ENCODE measurements at regions not wholly inside any gene's neighbourhood (a gene's known extent, or its start where the extent isn't known, plus 50 kb on each side); places are given as distances from the start of the nearest gene placed in this dataset.

DNA sequence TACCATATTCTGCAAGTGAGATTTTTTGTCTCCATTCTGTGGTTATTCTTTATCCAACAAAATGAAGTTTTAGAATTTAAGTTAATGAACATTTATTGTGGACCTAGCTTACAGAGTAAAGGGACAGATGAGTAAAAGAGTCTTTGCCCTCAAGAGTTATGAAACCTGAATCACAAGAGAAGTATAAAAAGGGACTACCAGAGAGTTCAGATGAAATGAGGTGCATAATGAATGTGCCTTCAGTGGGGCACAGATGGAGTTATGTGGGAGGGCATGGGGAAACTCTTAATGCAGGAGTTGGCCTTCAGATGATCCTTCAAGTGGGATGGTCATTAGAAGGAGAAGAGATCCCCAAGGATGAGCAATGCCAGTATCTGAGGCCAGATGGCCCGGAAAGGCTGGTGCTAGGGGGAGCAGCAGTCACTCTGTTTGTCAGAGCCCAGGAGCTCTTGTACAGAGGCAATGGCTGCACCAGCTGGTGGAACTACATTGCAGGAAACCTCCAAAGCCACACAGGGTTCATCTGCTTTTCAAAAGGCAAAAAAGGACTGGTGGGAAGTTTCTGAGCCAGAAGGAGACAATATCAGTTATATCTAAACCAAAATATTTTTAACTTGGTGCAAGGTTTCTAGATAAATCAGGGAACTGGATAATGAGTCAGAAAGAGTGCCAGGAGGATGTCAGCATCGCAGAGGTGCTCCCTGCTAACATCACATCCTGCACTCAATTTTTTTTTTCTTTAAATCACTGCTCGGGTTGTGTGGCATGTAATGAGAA, 162.0 kb downstream of the KLF6 start:
- DNase-seq = peak; percentile 5

GRCh38 chr10:3622427-3622826, 162.6 kb downstream of the KLF6 start:
- peak; percentile 15 for DNase-seq

GRCh38 chr10:3620818-3621217, 164.2 kb downstream of the KLF6 start:
- no peak for DNase-seq

GRCh38 chr10:3619241-3619640, 165.8 kb downstream of the KLF6 start:
- no peak for DNase-seq

DNA sequence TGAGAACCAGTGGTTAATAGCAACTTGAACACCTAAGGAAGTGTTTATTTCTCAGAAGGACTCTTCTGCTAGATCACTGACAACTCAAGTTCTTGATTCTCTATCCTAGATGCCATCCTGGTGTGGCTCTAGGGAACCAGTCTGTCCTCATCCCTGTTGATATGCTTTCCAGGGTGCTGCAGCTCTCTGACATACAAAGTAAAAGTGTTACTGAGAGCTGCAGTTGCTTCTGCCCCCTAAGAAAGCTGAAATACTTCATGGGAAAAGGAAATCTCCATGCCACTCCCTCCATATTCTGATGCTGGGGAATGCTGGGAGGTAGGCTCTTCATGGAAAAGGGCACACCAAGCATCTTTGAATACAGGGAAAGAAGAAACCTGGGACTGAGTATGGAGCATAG, 168.1 kb downstream of the KLF6 start:
- no peak for DNase-seq

DNA sequence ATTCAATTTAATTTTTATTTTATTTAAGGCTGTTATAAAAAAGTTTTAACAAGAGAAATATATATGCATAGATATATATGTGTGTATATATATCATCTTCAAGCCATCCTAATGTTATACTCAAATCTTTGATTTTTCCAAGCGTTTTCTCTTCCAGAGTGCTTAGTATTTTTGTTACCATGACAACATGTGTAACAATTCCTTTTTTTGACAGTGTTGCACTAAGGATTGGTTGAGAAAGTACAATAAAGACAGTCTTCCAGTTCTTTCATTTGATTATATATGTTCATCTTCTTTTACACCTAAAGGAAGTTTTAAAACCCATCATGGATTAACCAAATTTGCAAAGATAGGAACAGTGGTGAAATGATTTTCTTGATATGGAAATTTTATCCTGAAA, 171.7 kb downstream of the KLF6 start:
- no peak for DNase-seq

DNA sequence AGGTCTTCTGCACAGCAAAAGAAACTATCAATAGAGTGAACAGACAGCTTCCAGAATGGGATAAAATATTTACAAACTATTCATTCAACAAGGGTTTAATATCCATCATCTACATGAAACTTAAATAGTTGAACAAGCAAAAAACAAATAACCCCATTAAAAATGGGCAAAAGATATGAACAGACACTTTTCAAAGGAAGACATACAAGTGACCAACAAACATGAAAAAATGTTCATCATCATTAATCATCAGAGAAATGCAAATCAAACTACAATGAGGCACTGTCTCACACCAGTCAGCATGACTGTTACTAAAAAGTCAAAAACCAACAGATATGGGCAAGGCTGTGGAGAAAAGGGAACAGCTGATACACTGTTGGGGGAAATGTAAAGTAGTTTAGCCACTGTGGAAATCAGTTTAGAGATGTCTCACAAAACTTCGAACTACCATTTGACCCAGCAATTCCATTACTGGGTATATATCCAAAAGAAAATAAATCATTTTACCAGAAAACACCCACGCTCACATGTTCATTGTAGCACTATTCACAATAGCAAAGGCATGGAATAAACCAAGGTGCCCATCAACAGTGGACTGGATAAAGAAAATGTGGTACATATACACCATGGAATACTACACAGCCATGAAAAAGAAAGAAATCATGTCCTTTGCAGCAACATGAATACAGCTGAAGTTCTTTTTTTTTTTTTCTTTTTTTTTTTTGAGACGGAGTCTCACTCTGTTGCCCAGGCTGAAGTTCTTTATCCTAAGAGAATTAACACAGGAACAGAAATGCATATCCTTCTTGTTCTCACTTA, 172.6 kb downstream of the KLF6 start:
- no peak for DNase-seq

DNA sequence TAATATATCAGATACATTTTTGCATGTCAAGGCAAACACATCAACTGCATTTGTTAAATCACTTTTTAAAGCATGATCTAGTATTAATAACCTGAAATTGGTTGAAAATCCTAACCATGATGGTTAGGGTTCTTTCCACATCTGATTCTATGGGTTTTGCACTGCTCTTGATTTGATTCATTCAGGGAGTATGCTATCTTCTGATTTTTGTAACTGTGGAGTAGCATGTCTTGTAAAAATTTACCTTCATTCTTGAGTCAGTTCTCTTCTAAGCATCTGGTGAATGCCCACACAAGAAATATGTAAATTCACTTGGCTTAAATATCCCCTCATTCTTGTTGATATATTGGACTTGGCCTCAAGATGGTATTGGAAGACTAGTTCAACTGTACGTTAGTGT, 178.7 kb downstream of the KLF6 start:
- DNase-seq = no peak

- DNase-seq = no peak
These were observed 179.1 kb downstream of the KLF6 start for GRCh38 chr10:3605882-3606281.

GRCh38 chr10:3595736-3596135, 189.3 kb downstream of the KLF6 start:
- no peak for DNase-seq

- DNase-seq = no peak
These were observed 191.4 kb downstream of the KLF6 start for GRCh38 chr10:3593611-3594010.

DNA sequence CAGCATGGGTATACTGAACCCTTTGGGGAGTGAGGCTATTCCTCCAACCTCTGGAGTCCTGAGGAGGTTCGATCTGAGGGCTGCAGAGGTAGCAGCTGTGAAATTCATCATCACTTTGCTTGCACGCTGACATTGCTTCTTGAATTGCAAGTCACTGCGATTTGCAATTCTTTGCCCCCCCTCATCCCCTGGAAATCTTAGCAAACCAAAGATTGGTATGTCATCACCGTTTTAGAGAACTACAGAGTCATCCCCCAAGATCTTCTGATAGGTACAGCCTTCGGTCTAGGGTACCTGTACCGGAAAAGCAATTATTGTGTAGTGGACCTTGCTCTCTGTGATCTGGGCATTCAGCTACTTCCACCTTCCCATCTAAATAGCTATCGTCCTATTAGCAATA, 192.6 kb downstream of the KLF6 start:
- no peak for DNase-seq

DNA sequence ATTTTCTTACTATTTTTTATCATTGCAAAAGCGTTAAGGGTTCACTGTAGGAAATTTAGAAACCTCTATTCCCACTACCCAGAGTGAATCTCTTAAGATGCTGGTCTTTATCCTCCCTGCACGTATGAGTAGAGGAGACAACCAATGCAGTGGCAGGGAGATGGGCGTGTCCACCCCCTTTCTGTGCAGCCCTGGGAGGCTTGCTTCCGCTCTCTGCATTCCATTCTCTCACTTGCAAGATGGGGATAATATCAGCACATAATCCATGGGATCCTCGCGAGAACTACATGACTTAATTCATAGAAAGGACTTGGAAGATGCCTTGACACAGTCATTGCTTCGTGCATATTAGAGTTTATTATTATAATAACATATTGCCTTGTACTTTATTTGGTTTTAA, 196.2 kb downstream of the KLF6 start:
- DNase-seq = no peak

GRCh38 chr10:3588346-3588745, 196.7 kb downstream of the KLF6 start:
- DNase-seq = no peak

DNA sequence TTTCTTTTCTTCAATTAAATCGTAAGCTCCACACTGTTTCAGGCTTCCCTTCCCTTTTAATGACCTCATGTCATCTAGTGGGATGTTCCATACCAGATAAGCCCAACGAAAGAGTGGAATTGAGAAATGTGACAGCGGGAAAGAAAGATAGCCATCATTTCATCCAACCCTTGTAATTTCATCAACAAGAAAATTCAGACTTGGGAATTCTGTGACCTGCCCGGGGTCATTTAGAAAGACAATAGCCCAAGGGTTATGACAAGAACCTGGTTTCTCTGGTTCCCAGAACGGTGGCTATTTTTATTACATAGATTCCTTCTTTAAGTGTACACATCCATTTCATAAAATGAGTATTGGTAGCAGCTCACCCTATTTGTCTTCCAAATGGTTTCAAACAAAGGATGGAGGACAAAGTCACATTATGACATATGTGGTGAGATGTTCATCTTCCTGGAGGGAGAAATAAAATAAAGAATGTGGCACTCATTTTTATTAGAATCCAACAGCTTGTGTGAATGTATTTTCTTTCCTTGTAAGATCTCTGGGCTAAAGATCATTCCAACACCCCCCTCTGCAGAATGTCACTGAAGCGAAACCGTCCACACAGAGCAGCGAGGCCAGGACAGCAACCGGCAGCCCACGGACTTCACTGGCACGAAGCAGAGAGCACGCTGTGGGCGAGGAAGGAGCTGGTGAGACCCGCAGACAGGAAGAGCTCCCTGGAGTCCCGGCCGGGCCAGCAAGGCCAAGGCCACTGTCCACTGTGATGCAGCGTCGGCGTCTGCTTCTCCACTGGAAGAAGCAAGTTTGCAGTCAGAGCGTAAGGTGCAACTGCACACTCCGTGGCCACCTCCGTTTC, 199.9 kb downstream of the KLF6 start:
- no peak for DNase-seq

DNA sequence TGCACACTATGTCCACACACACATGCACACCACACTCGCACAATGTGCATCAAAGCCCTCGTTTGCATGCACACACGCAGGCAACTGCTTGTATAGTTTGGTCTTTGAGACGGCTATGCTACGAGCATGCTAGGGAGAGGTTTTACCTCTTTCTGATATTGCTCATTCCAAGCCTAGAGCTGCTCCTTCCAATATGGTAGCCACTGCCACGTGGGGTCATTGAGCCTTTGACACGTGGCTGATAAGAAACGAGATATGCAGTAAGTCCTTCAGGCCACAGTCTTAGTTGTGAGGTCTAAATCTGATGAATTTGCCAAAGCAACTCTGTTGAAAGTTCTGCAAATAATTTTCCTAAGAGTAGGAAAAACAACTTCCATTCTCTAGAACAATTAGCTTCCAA, 204.4 kb downstream of the KLF6 start:
- no peak for DNase-seq

GRCh38 chr10:3579845-3580244, 205.2 kb downstream of the KLF6 start:
- no peak for DNase-seq

- no peak for DNase-seq
These were observed 206.3 kb downstream of the KLF6 start for GRCh38 chr10:3578682-3579081.

DNA sequence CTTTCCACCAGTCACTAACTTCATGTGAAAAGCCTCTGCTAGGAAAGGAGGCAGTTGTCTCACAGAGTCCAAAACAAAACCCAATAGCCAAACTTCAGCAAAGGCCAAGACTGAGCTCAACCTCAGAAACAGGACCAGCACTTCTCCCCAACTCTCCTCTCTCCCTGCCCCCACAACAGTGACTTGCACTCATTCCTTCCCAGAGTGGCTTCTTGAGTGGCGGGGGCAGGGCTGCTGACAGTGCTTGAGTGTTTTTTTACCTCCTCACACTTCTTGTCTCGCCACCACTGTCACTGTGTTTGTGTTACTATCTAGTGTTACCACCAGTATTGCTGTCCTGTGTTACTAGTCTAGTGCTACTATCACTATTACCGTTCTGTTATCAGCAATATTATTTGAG, 206.8 kb downstream of the KLF6 start:
- no peak for DNase-seq

DNA sequence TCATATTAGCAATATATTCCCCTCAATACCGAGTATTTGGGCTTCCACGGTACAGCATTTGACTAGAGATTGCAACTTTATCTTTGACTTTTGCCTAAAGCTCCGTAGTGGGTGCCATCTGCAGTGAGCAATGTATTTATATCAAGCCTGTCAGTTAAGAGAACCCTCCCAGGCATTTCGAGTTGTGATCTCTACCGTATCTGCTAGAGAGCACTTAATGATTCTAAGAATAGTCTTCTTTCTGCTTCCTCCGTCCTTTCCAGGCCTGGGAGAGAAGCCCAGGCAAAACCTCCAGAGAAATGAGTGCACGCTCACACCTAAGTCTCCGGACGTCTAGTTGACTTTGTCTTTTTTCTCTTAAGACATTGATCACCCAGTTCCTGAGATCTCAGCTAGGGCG, 210.6 kb downstream of the KLF6 start:
- DNase-seq = no peak

- DNase-seq = no peak
These were observed 211.5 kb downstream of the KLF6 start for GRCh38 chr10:3573498-3573897.

GRCh38 chr10:3571310-3571825, 213.6 kb downstream of the KLF6 start:
- no peak for DNase-seq

- DNase-seq = no peak
These were observed 214.1 kb downstream of the KLF6 start for GRCh38 chr10:3570855-3571266.
